GM19023 (cell line): ENCODE measurements at regions not wholly inside any gene's neighbourhood (a gene's known extent, or its start where the extent isn't known, plus 50 kb on each side); places are given as distances from the start of the nearest gene placed in this dataset.

ENCODE experiments used
- ATAC-seq: cut with Tn5 transposase; IDR thresholded peaks from one replicate; pipeline ENCODE4 v1.9.1; 2021; ENCODE audit warnings: mild to moderate bottlenecking, moderate library complexity; ENCODE audit not compliant: unreplicated experiment

DNA sequence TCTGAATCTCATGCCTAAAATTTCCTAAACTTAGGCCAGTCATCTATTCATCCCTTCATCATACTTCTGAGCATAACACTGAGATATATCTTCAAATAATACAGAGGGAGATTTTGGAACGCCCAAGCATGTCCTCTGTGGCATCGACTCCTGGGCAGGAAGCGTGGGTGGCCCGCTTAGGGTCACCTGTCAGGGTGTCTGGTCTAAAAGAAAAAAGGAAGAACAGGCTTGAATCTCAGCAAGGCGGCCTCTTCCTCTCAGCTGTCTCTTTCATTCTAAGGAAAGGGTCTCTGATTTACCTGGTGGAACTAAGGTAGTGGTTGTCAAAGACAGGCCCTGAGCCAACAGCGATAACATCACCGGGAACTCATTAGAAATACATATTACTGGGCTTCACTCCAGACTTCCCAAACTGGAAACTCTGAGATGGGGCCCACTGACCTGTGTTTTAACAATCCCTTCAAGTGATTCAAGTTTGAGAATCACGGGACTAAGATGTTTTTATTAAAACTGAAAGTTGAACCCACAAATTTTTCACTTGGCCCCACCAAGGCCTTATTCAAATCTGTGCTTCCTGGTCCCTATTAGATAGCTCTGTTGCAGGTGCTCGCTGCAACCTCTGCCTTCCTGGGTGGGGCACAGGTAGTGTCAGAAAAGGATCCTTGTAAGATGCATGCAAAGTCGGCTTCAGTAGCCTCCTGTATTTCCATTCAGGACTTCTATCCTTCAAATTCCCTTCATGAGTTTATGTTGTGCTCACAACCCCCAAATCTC, 162.3 kb upstream of the CCDC68 start:
- no peak for ATAC-seq

DNA sequence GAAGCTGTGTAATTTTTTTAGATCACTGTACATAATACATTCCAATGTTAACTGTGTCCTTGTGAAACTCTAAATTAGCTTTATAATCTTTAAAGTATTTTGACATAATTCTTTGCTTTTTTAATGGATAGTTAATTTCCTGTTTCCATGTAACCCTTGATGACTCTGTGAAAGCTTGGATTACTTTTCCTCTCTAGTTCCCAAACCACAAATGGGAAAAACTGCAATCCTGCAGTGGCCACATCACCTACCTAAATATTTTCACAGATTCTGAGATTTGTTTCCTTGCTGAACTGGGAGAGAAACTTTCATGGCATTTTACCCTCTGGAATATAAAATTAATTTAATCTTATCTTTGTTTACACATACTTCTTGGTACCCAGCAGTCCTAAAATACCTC, 161.6 kb upstream of the CCDC68 start:
- no peak for ATAC-seq

GRCh38 chr18:55119434-55119833, 160.2 kb upstream of the CCDC68 start:
- no peak for ATAC-seq

GRCh38 chr18:55119016-55119415, 159.8 kb upstream of the CCDC68 start:
- ATAC-seq, result no peak

GRCh38 chr18:55116863-55117262, 157.6 kb upstream of the CCDC68 start:
- ATAC-seq, result no peak

GRCh38 chr18:55115606-55116005, 156.3 kb upstream of the CCDC68 start:
- no peak for ATAC-seq

- ATAC-seq, result no peak
Measured at GRCh38 chr18:55114876-55115275, 155.6 kb upstream of the CCDC68 start.

DNA sequence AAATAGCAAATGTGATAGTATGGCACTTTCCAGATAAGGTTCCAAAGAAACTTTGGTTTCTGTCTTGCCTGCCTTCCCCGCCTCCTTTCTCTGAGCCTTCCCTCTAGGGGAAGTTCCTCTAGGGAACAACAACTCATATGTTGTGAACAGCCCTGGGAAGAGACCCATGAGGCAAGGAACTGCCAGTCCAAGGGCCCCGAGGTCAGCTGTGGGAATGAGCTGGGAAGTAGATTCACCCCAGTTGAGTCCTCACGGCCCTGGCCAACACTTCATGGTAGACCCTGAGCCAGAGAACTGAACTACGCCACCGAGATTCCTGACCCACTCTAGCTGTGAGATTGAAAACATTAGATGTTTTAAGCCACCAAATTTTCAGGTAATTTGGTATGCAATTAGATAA, 154.5 kb upstream of the CCDC68 start:
- ATAC-seq, result no peak

- no peak for ATAC-seq
Measured at GRCh38 chr18:55111271-55111670, 152.0 kb upstream of the CCDC68 start.

- ATAC-seq, result no peak
Measured at GRCh38 chr18:55110436-55110835, 151.2 kb upstream of the CCDC68 start.

GRCh38 chr18:55109818-55110414, 150.7 kb upstream of the CCDC68 start:
- no peak for ATAC-seq

GRCh38 chr18:55106906-55107305, 147.6 kb upstream of the CCDC68 start:
- no peak for ATAC-seq

DNA sequence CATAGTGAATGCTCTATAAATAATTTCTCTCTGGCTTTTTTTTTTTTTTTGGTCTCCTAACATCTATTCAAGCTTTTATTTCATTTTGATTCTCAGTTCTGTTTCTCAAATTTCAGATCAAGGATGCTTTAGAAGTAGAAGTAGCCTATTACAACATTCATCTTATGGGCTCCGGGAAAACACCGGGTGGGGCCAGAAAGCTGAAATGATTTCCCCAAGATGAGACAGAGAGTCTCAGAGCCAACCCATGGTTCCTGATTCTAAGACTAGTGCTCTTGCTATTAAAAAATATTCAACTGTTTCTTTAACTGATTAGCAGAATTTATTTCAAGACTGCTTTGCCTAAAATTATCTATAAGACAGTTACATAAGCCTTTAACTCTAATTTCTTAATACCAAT, 147.2 kb upstream of the CCDC68 start:
- ATAC-seq, result no peak

DNA sequence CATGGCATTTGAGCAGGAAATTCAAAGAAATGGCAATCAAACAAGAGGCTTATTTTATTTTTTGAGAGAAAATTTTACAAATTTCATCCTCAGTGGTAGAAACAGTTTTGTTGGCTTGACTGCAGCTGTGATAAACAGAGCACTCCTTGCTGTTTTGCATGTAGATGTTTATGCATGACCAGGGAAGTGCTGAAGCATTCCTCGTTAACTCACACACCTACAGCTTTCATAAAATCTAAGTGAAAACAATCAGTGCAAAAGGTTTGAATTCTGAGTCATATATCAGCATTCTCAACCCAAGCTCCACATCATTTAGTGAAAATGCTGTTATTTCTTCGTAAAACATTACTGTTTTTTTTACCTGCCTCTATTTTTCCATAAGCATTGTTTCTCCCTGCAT, 146.6 kb upstream of the CCDC68 start:
- no peak for ATAC-seq

- no peak for ATAC-seq
Measured at GRCh38 chr18:55102958-55103456, 143.7 kb upstream of the CCDC68 start.

DNA sequence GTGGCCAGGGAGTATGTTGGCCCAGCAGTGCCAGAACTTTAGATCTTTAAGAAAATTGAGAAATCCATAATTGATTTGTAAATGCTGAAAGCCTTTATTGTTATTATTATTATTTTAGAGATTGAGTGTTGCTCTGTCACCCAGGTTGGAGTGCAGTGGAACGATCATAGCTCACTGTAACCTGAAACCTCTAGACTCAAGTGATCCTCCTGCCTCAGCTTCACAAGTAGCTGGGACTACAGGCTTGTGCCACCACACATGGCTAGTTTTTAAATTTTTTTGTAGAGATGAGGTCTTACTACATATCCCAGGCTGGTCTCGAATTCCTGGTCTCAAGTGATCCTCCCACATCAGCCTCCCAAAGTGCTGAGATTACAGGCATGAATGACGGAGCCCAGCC, 143.2 kb upstream of the CCDC68 start:
- no peak for ATAC-seq

GRCh38 chr18:55101458-55101824, 142.2 kb upstream of the CCDC68 start:
- no peak for ATAC-seq

DNA sequence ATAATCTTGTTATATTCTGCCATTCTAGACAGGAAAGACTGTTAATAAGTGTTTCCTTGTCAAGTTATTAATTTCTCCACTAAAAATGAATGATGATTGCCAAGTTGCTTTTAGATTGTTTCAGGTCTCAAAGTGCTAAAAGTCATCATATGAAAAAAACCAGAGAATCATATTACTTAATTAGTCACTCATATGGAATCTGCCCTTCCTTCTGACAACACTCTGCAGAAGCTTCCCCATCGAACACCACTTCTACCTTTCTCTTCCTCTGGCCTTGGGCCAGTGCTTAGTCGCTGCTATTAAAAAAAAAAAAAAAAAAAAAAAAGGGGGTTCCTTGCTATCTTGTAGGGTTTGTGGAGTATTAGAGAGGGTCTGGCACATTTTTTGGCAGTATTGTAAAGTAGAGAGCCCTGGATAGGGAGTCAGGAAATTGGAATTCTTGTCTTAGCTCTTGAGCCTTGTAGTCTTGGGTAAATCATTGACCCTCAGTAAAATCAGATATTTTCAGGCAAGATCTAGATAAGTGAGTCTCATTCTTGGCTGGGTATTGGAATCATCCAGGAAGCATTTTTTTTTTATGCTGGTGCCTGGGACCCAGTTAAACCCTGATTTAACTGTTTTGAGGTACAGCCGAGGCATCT, 141.7 kb upstream of the CCDC68 start:
- no peak for ATAC-seq

GRCh38 chr18:55097456-55098170, 138.4 kb upstream of the CCDC68 start:
- ATAC-seq, result no peak

GRCh38 chr18:55096263-55096951, 137.1 kb upstream of the CCDC68 start:
- no peak for ATAC-seq

GRCh38 chr18:55095584-55095983, 136.3 kb upstream of the CCDC68 start:
- no peak for ATAC-seq
